Retina (tissue), 1 donor: ENCODE measurements at regions not wholly inside any gene's neighbourhood (a gene's known extent, or its start where the extent isn't known, plus 50 kb on each side); places are given as distances from the start of the nearest gene placed in this dataset.
"Not testable (repeated sequence)": the region's sequence is repeated elsewhere in the genome, so short reads cannot be mapped to it uniquely, and the experiment has no call there.

Experiments
- DNase-seq: peaks from one replicate; pipeline ENCODE4 v3.0.0-alpha.2; 2016

- DNase-seq: no peak
Measured at GRCh38 chr11:106152013-106152412, 74.6 kb downstream of the AASDHPPT start.

GRCh38 chr11:106152824-106153223, 75.4 kb downstream of the AASDHPPT start:
- no peak for DNase-seq

- peak; percentile 34 for DNase-seq
Measured at GRCh38 chr11:106156290-106156937, 79.0 kb downstream of the AASDHPPT start.

- no peak for DNase-seq
Measured at GRCh38 chr11:106158406-106158805, 80.9 kb downstream of the AASDHPPT start.

GRCh38 chr11:106159836-106160235, 82.4 kb downstream of the AASDHPPT start:
- DNase-seq: no peak

- no peak for DNase-seq
Measured at GRCh38 chr11:106160494-106160893, 83.0 kb downstream of the AASDHPPT start.

- no peak for DNase-seq
Measured at GRCh38 chr11:106161775-106162634, 84.5 kb downstream of the AASDHPPT start.

- no peak for DNase-seq
Measured at GRCh38 chr11:106167085-106167484, 89.6 kb downstream of the AASDHPPT start.

- no peak for DNase-seq
Measured at GRCh38 chr11:106172386-106172991, 95.0 kb downstream of the AASDHPPT start.

- no peak for DNase-seq
Measured at GRCh38 chr11:106173291-106173690, 95.8 kb downstream of the AASDHPPT start.

- DNase-seq: not testable (repeated sequence)
Measured at GRCh38 chr11:106174003-106174402, 96.5 kb downstream of the AASDHPPT start.

GRCh38 chr11:106176817-106177216, 99.4 kb downstream of the AASDHPPT start:
- no peak for DNase-seq

GRCh38 chr11:106177311-106177710, 99.8 kb downstream of the AASDHPPT start:
- no peak for DNase-seq

- no peak for DNase-seq
Measured at GRCh38 chr11:106178361-106178760, 100.9 kb downstream of the AASDHPPT start.

- DNase-seq: no peak
Measured at GRCh38 chr11:106179048-106179447, 101.6 kb downstream of the AASDHPPT start.

- DNase-seq: no peak
Measured at GRCh38 chr11:106186630-106187029, 109.2 kb downstream of the AASDHPPT start.

- DNase-seq: no peak
Measured at GRCh38 chr11:106187860-106188456, 110.5 kb downstream of the AASDHPPT start.

- no peak for DNase-seq
Measured at GRCh38 chr11:106193956-106194355, 116.5 kb downstream of the AASDHPPT start.

GRCh38 chr11:106197438-106197837, 120.0 kb downstream of the AASDHPPT start:
- no peak for DNase-seq

- DNase-seq: no peak
Measured at GRCh38 chr11:106202935-106203620, 125.6 kb downstream of the AASDHPPT start.

- DNase-seq: no peak
Measured at GRCh38 chr11:106208760-106209159, 131.3 kb downstream of the AASDHPPT start.

- DNase-seq: no peak
Measured at GRCh38 chr11:106212081-106212480, 134.6 kb downstream of the AASDHPPT start.

- DNase-seq: no peak
Measured at GRCh38 chr11:106216281-106216680, 138.8 kb downstream of the AASDHPPT start.
